ENCODE measurements at regions not wholly inside any gene's neighbourhood (a gene's known extent, or its start where the extent isn't known, plus 50 kb on each side); places are given as distances from the start of the nearest gene placed in this dataset.
A peak's percentile ranks its signal among the peaks of the same experiment; 100 is the strongest.

GRCh38 chr14:97329701-97330100 lies 532.5 kb downstream of the VRK1 start:
- TF ChIP-seq CTCF (IDR thresholded peaks at IDR 0.05) = no peak
- no peak for DNase-seq
- Mint-ChIP-seq H3K27me3 (ENCODE audit: low read depth in 2 of 2) (peaks cover 4 to 9% of the 10 kb centered on the region in 2 donors), H3K9me3 (no peaks in the 10 kb centered on the region), H3K4me1 (peaks cover 13 to 16% of the 10 kb centered on the region in 2 donors), H3K4me3 (no peak overlapping the region), H3K36me3 (no peaks in the 10 kb centered on the region), H3K27ac (no peak overlapping the region)
- Histone ChIP-seq H3K4me3 (ENCODE audit: low read length) (no peak overlapping the region), H3K4me1 (ENCODE audit: control insufficient read depth, insufficient read depth, low read length) (peaks cover 5% of the 10 kb centered on the region), H3K27me3 (ENCODE audit: control insufficient read depth, insufficient read depth, low read length) (no peaks in the 10 kb centered on the region), H3K9me3 (ENCODE audit: control insufficient read depth, insufficient read depth, low read length) (no peaks in the 10 kb centered on the region), H3K36me3 (ENCODE audit: control insufficient read depth, insufficient read depth, low read length) (no peaks in the 10 kb centered on the region), H3K27ac (ENCODE audit: low read length) (no peak overlapping the region)
- ATAC-seq = no peak
- WGBS (ENCODE audit: insufficient coverage) = 100% methylated on average over 2 of the region's 2 CpGs
- intact Hi-C loops (cut with micrococcal nuclease) = no loop called here

- peaks cover 8% of the 10 kb centered on the region for H3K4me1 ChIP-seq (ENCODE audit: control insufficient read depth, insufficient read depth, low read length)
- DNase-seq (no peak), ATAC-seq (no peak)
- Mint-ChIP-seq H3K27me3 (ENCODE audit: low read depth in 2 of 2) (peaks cover 4 to 9% of the 10 kb centered on the region in 2 donors), H3K36me3 (no peaks in the 10 kb centered on the region), H3K4me1 (peaks cover 21 to 24% of the 10 kb centered on the region in 2 donors), H3K9me3 (no peaks in the 10 kb centered on the region), H3K4me3 (no peak overlapping the region), H3K27ac (no peak overlapping the region)
- H3K9me3 ChIP-seq (ENCODE audit: control insufficient read depth, insufficient read depth, low read length) = no peaks in the 10 kb centered on the region
- no peaks in the 10 kb centered on the region for H3K27me3 ChIP-seq (ENCODE audit: control insufficient read depth, insufficient read depth, low read length)
- TF ChIP-seq CTCF (IDR thresholded peaks at IDR 0.05) = no peak
- no peak overlapping the region for H3K4me3 ChIP-seq (ENCODE audit: low read length)
- no peak overlapping the region for H3K27ac ChIP-seq (ENCODE audit: low read length)
- no peaks in the 10 kb centered on the region for H3K36me3 ChIP-seq (ENCODE audit: control insufficient read depth, insufficient read depth, low read length)
- WGBS (ENCODE audit: insufficient coverage) = 86% methylated on average over 3 of the region's 3 CpGs
- intact Hi-C loops (cut with micrococcal nuclease) = no loop called here
Measured at GRCh38 chr14:97331058-97331457, 533.9 kb downstream of the VRK1 start.

- no peak for TF ChIP-seq CTCF (IDR thresholded peaks at IDR 0.05)
- H3K27me3 ChIP-seq (ENCODE audit: control insufficient read depth, insufficient read depth, low read length) = no peaks in the 10 kb centered on the region
- no peaks in the 10 kb centered on the region for H3K9me3 ChIP-seq (ENCODE audit: control insufficient read depth, insufficient read depth, low read length)
- H3K4me3 Mint-ChIP-seq = no peak overlapping the region
- intact Hi-C loops (cut with micrococcal nuclease) = no loop called here
- 90% methylated on average over 3 of the region's 3 CpGs for WGBS (ENCODE audit: insufficient coverage)
- no peak overlapping the region for H3K4me3 ChIP-seq (ENCODE audit: low read length)
- DNase-seq = no peak
- no peak for ATAC-seq
- peaks cover 12% of the 10 kb centered on the region for H3K4me1 ChIP-seq (ENCODE audit: control insufficient read depth, insufficient read depth, low read length)
- no peak overlapping the region for H3K27ac ChIP-seq (ENCODE audit: low read length)
- H3K9me3 Mint-ChIP-seq = no peaks in the 10 kb centered on the region
- no peaks in the 10 kb centered on the region for H3K36me3 ChIP-seq (ENCODE audit: control insufficient read depth, insufficient read depth, low read length)
- H3K27ac Mint-ChIP-seq = no peak overlapping the region
- H3K4me1 Mint-ChIP-seq = peaks cover 26 to 29% of the 10 kb centered on the region in 2 donors
- H3K27me3 Mint-ChIP-seq (ENCODE audit: low read depth in 2 of 2) = peaks cover 4 to 9% of the 10 kb centered on the region in 2 donors
- no peaks in the 10 kb centered on the region for H3K36me3 Mint-ChIP-seq
Measured at GRCh38 chr14:97331526-97331925, 534.3 kb downstream of the VRK1 start.

DNA sequence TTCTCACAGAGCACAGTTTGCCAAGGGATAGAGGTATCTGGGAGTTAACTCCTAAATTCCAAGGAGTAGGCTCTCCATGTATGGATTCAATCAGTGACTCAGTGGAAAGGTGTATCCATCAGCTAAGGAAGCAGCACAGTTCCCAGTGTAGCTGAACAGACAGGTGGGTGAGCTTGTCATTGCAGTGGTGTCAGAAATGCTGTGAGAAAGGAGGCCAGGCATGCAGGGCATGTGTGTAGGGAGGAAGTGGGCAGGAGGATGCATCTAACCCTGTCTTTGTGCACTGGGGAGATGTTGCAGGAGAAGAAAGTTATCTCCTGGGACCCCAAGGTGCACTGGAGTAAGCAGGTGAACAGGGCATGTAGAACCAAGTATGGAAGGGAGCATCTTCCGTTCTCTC lies 539.0 kb downstream of the VRK1 start:
- Histone ChIP-seq H3K27me3 (ENCODE audit: control insufficient read depth, insufficient read depth, low read length) (no peaks in the 10 kb centered on the region), H3K4me1 (ENCODE audit: control insufficient read depth, insufficient read depth, low read length) (peaks cover 12% of the 10 kb centered on the region), H3K9me3 (ENCODE audit: control insufficient read depth, insufficient read depth, low read length) (peaks cover 5% of the 10 kb centered on the region), H3K27ac (ENCODE audit: low read length) (no peak overlapping the region), H3K36me3 (ENCODE audit: control insufficient read depth, insufficient read depth, low read length) (no peaks in the 10 kb centered on the region), H3K4me3 (ENCODE audit: low read length) (no peak overlapping the region)
- ATAC-seq (peak in 2 of 3 donors; percentile 17 to 54), DNase-seq (peak in 1 of 2 donors; percentile 22)
- H3K36me3 Mint-ChIP-seq = peaks cover 9% of the 10 kb centered on the region
- no peak overlapping the region for H3K4me3 Mint-ChIP-seq
- intact Hi-C loops (cut with micrococcal nuclease) = no loop called here
- peaks cover 2% of the 10 kb centered on the region in 2 donors for H3K9me3 Mint-ChIP-seq
- peaks cover 1 to 10% of the 10 kb centered on the region in 2 donors for H3K27me3 Mint-ChIP-seq (ENCODE audit: low read depth in 2 of 2)
- peak overlapping the region in 1 of 2 donors; percentile 37 for H3K27ac Mint-ChIP-seq
- H3K4me1 Mint-ChIP-seq = peaks cover 24 to 27% of the 10 kb centered on the region in 2 donors
- 82% methylated on average over 1 of the region's 1 CpG for WGBS (ENCODE audit: insufficient coverage)
- TF ChIP-seq CTCF (IDR thresholded peaks at IDR 0.05) = no peak
